Central memory CD4-positive, alpha-beta T cell (primary cell): ENCODE measurements at regions not wholly inside any gene's neighbourhood (a gene's known extent, or its start where the extent isn't known, plus 50 kb on each side); places are given as distances from the start of the nearest gene placed in this dataset.

Experiments used
- DNase-seq: peaks from one replicate; pipeline ENCODE4 v3.0.0; 2022

GRCh38 chr12:58602736-58603135, 317.6 kb downstream of the LRIG3 start:
- DNase-seq = no peak

DNA sequence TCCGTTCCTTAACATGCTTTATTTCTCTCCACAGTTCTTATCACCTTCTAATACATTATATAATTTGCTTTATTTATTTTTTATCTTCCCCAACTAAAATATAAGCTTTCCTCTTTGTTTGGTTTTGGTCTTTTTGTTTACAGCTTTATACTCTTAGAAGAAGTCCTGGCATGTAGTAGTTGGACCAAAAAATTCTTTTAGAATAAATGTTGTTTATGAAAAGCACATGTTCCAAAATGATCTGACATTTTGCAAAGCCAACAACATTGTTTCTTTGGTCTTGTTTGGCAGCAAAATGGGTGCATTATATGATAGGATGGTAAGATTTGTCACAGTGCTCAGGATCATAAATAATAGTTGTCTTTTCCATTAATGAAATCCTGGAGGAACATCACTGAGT, 312.5 kb downstream of the LRIG3 start:
- no peak for DNase-seq

DNA sequence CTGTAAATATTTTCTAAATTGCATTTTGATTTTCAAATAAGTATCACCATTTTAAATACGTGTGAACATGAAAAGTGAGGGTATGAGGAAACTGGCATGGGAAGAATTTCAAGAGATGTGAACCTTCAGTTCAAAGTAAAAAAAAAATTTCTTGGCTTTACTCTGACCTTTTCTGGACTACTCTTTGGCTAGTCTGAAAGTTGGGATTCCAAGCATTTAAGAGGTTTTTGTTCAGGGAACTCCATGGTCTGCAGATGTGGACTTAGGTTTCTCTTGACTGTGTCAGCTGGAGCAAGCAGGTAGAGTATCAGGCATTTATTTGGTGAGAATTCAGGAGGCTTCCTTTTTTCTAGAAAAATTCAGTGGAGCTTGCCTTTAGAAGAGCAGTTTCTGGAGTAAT, 311.6 kb downstream of the LRIG3 start:
- no peak for DNase-seq

GRCh38 chr12:58615047-58615446, 305.3 kb downstream of the LRIG3 start:
- DNase-seq = no peak

DNA sequence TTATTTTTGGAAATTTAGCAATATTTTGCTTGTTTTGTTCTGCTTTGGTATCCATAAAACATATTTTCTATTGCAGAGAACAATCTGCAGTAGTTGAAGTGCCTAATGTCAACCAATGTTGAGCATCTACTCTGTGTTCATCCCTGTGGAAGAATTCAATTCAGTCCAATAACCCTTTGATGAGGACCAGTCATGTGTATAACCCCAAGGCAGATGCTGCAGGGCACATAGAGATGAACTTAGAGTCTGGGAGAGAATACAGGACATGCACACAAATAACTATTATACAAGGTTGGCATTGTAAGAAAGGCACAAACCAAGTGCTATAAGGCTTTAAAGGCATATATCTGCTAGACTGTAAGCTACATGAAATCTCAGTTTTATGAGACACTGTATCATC, 304.7 kb downstream of the LRIG3 start:
- DNase-seq = no peak

DNA sequence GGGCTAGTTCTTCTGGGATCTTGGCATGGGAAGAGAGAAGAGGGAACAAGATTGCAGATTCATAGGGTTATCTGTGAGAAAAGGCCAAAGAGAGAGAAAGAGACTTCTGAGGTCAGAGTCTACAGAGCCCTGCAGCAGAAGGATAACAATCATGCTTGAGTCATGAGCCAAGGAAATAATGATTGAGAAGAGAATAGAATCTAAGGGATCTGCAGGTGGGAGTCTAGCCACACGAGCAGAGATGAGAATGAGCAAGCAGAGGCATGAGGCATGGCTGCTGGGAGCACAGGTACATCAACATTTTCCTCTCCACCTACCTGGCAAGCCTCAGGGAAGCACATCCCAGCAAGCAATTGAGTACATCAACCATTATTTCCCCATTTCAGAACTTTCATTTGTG, 303.7 kb downstream of the LRIG3 start:
- DNase-seq = no peak

GRCh38 chr12:58621126-58621525, 299.2 kb downstream of the LRIG3 start:
- no peak for DNase-seq

GRCh38 chr12:58629376-58629775, 290.9 kb downstream of the LRIG3 start:
- DNase-seq = no peak

DNA sequence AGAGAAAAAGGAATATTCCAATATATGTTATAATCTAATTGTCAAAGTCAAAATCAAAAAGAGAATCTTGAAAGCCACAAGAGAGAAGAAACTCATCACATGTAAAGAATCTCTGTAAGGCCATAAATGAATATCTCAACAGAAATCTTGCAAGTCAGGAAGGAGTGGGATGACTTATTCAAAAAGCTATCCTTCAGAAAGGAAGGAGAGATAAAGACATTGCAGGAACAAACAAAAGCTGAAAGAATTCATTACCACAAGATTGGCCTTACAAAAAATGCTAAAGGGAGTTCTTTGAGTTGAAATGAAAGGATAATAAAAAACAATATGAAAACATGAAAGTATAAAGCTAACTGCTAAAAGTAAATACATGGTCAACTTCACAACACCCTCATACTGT, 286.8 kb downstream of the LRIG3 start:
- no peak for DNase-seq

GRCh38 chr12:58639318-58639934, 280.9 kb downstream of the LRIG3 start:
- no peak for DNase-seq

- DNase-seq = no peak
Measured at GRCh38 chr12:58640314-58640713, 280.0 kb downstream of the LRIG3 start.

GRCh38 chr12:58645946-58646345, 274.4 kb downstream of the LRIG3 start:
- no peak for DNase-seq

DNA sequence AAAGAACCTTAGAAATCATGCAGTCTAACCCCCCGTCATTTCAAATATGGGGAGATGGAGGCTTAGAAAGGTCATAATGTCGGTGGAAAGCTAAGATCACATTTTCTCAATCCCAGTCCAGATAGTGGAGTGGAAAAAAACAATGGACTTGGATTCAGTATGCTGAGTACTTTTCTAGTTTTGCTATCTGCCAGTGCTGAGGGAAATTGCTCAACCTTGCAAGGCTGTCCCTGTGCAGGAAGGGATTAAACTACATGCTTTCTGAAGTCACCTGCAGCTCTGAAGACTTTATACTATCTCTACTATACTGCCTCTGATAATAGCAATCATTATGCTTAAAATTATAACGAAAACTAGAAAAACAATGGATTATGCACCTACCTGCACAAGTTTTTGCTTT, 272.8 kb downstream of the LRIG3 start:
- DNase-seq = no peak

GRCh38 chr12:58648176-58648575, 272.1 kb downstream of the LRIG3 start:
- DNase-seq = no peak

DNA sequence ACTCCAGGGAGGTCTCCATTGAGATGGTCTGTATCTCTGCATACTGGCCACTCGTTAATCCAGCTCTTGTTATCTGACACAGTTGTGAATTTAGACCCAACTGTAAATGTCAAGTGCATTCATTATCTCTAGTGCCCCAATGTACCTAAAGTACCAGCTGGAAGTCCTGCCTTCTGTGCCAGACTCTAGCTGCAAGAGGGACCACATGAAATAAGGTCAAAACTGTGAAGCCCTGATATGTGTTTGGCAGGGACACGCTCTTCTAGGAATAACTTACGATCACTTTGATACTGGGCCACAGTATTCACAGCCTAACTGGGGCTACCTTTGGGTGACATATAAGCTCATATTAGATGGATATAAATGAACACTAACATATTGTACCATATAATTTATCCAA, 268.5 kb downstream of the LRIG3 start:
- no peak for DNase-seq

- DNase-seq = no peak
Measured at GRCh38 chr12:58654021-58654420, 266.3 kb downstream of the LRIG3 start.

- DNase-seq = no peak
Measured at GRCh38 chr12:58655375-58655774, 264.9 kb downstream of the LRIG3 start.

DNA sequence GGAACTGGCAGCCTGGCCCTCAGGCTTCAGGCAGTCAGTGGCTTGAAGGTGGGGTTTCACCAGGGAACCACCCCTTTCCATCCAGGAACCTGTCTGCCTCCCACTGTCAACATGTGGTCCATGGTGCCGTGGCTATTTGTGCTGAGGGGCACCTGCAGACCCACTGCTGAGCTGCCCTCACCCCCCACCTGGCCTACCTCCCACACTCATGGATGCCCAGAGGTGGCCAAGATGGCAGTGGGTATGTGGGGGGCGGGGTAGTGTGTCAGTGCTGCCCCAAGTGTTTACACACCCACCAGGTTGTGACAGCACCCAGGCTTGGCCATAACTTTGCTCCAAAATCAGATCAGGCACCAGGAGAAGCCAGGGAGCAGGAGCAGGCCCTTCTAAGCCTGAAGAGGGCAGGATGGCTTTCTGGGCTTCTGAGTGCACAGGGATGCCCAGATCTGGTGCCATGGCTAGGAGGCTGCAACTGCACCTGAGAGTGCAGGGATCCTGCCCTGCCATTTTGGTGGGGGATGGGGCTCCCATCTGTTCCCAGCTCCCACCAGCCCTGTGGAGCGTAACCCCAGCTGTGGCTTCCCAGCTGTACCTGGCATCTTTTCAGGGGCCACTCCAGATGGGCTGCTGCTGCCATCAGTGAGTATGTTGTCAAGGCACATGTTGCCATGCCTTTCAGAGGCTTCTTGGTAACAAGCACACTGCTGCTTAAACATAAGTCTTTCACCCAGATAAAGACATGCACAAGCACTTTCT, 263.9 kb downstream of the LRIG3 start:
- no peak for DNase-seq

- DNase-seq = no peak
Measured at GRCh38 chr12:58657190-58657589, 263.1 kb downstream of the LRIG3 start.

- no peak for DNase-seq
Measured at GRCh38 chr12:58665375-58665774, 254.9 kb downstream of the LRIG3 start.

DNA sequence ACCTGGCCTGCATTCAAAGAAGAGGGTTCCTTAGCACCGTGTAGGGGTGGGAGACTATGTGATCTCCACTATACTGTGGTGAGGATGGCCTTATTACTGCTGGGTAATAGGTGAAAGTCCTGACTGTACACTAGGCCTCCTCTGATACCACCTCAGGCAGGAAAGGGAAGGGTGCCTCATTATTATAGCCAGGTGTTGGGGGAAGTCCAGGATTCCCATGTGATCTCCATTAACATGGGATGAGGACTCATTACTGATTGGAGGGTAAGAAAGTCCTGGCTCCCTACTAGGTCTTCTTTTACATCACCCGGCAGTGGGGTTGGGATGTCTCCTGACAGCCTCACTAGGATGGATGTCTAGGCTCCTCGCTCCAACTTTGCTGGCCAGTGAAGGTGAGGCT, 252.1 kb downstream of the LRIG3 start:
- DNase-seq = no peak

DNA sequence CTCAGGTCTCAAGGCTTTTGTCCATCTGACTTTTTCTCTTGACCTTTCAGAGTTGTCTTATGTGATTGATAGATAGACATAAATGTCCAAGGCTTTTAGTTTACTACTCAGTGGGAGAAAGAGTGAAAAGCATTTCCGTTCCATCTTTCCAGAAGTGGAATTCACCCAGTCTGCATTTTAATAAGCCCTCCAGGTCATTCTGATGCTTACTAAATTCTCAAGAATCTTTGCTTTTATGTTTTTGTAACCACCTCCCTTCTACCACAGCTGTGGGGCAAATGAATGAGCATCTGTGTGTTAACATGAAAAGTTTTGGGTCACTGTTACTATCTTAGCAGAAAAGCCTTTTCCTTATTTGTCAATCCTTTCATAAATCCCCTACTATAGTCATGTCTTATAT, 251.4 kb downstream of the LRIG3 start:
- DNase-seq = no peak

DNA sequence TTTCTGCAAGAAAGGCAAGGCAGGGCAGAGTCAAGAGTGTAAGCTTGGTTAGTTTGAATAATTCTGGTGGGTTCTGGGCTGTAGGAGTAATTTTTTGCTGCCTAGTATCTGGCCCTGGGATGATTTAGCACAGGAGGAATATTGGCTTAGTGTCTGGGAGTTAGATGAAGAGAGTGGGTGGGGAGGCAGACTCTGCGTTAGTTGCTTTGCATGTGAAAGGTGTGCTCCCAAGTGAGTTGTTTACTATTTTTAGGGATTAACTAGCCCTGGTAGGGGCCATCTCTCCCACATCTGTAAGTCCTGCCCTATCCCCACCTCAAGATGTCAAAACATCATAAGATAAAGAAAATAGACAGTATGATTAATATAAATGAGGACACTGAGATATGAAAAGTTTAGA, 249.7 kb downstream of the LRIG3 start:
- DNase-seq = no peak

DNA sequence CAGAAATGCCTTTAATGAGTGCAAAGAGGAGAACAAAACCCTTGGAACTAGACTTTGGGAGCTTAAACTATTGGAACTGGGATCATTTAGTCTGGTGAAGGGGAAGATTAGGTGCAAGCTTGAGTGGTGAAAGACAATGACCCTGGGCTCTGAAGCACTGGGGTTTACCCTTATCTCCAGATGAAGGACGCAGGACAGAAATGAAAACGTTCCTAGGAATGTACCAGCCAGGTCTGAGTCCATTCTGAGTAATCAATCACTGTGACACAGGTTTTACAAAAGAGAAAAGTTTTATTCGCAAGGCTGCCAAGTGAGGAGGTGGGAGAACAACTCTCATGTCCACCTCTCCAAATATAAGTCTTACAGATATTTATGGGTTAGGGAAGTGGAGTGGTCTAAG, 249.1 kb downstream of the LRIG3 start:
- DNase-seq = no peak

DNA sequence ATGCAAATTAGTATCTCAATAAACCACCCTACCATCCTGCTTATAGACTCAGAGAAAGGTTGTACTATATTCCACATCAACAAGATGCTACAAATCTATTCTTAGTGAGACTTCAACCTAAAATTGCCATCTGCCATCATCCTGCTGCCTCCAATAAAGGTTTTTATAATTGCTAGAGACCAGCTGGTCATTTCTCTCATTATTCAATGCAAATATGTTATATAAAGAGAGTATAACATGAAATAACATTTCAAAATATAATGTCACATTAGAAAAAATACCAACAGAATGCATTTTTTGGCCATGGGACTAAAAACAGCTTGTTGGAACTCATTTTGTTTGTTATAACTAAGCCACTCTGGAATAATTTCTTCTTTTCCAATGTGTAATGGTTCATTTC, 247.3 kb downstream of the LRIG3 start:
- no peak for DNase-seq
